Endometrial microvascular endothelial cells (primary cell): ENCODE measurements at regions not wholly inside any gene's neighbourhood (a gene's known extent, or its start where the extent isn't known, plus 50 kb on each side); places are given as distances from the start of the nearest gene placed in this dataset.

Experiments
- in situ Hi-C: cut with HindIII; loops from 2 replicates; pipeline ENCODE4 v1.10.0; 2017; ENCODE audit warnings: low sequenced_read_pairs, low pct_unique_long_range_greater_than_20kb; ENCODE audit errors: inconsistent ontology term

GRCh38 chr2:118498943-118499342 lies 348.5 kb downstream of the EN1 start:
- in situ Hi-C loops = no loop called here

GRCh38 chr2:118496870-118497611 lies 350.4 kb downstream of the EN1 start:
- in situ Hi-C loops = no loop called here

- in situ Hi-C loops = no loop called here
These were observed 351.0 kb downstream of the EN1 start for GRCh38 chr2:118496467-118496866.

GRCh38 chr2:118495290-118495689 lies 352.2 kb downstream of the EN1 start:
- in situ Hi-C loops = no loop called here

GRCh38 chr2:118493213-118493612 lies 354.2 kb downstream of the EN1 start:
- in situ Hi-C loops = no loop called here

GRCh38 chr2:118492335-118492734 lies 355.1 kb downstream of the EN1 start:
- in situ Hi-C loops = no loop called here

GRCh38 chr2:118490330-118490729 lies 357.1 kb downstream of the EN1 start:
- in situ Hi-C loops = no loop called here

- in situ Hi-C loops = no loop called here
These were observed 357.6 kb downstream of the EN1 start for GRCh38 chr2:118489712-118490299.

GRCh38 chr2:118481299-118481698 lies 366.1 kb downstream of the EN1 start:
- in situ Hi-C loops = no loop called here

GRCh38 chr2:118479020-118479419 lies 368.4 kb downstream of the EN1 start:
- in situ Hi-C loops = no loop called here

- in situ Hi-C loops = no loop called here
These were observed 370.2 kb downstream of the EN1 start for GRCh38 chr2:118477111-118477862.

- in situ Hi-C loops = no loop called here
These were observed 371.7 kb downstream of the EN1 start for GRCh38 chr2:118475622-118476205.

GRCh38 chr2:118474541-118474920 lies 372.9 kb downstream of the EN1 start:
- in situ Hi-C loops = no loop called here

- in situ Hi-C loops = no loop called here
These were observed 373.5 kb downstream of the EN1 start for GRCh38 chr2:118473846-118474540.

GRCh38 chr2:118473241-118473640 lies 374.2 kb downstream of the EN1 start:
- in situ Hi-C loops = no loop called here

- in situ Hi-C loops = no loop called here
These were observed 377.2 kb downstream of the EN1 start for GRCh38 chr2:118470297-118470696.

- in situ Hi-C loops = no loop called here
These were observed 378.3 kb downstream of the EN1 start for GRCh38 chr2:118469103-118469502.

- in situ Hi-C loops = no loop called here
These were observed 376.4 kb downstream of the INSIG2 start for GRCh38 chr2:118464546-118465265.

- in situ Hi-C loops = no loop called here
These were observed 375.8 kb downstream of the INSIG2 start for GRCh38 chr2:118464046-118464445.
